ENCODE measurements at regions not wholly inside any gene's neighbourhood (a gene's known extent, or its start where the extent isn't known, plus 50 kb on each side); places are given as distances from the start of the nearest gene placed in this dataset.
"Not testable (repeated sequence)": the region's sequence is repeated elsewhere in the genome, so short reads cannot be mapped to it uniquely, and the experiment has no call there.

DNA sequence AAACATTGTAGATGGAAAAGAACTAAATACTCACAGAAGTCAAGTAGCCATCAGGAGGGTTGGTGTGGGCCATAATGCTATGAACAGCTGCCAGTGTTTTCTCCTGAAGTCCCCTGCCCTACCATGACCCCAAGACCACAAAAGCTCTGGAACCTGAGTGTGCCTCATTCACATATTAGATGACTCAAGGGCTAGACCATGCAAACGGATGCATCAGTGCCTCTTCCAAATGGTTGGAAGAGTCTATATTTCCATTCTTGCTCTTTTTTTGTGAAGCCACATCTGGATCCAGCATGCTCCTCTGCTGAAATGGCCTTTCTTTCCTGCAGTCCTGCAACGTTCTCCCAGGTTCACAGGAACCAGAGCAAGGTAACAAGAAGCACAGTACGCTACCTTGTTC lies 136.6 kb upstream of the EPB41L4A start:
- intact Hi-C loops (cut with DNase I) = loop anchor here in 5 of 10 donors (10.0 kb wide), 5 partner anchors 49 to 369 kb away; partner anchors contain the start of gene REEP5 (in 1 of the 5)
- no peak for TF ChIP-seq POLR2A (IDR thresholded peaks at IDR 0.05)
- TF ChIP-seq, protein P1, sequence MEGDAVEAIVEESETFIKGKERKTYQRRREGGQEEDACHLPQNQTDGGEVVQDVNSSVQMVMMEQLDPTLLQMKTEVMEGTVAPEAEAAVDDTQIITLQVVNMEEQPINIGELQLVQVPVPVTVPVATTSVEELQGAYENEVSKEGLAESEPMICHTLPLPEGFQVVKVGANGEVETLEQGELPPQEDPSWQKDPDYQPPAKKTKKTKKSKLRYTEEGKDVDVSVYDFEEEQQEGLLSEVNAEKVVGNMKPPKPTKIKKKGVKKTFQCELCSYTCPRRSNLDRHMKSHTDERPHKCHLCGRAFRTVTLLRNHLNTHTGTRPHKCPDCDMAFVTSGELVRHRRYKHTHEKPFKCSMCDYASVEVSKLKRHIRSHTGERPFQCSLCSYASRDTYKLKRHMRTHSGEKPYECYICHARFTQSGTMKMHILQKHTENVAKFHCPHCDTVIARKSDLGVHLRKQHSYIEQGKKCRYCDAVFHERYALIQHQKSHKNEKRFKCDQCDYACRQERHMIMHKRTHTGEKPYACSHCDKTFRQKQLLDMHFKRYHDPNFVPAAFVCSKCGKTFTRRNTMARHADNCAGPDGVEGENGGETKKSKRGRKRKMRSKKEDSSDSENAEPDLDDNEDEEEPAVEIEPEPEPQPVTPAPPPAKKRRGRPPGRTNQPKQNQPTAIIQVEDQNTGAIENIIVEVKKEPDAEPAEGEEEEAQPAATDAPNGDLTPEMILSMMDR (IDR thresholded peaks at IDR 0.05) = no peak

DNA sequence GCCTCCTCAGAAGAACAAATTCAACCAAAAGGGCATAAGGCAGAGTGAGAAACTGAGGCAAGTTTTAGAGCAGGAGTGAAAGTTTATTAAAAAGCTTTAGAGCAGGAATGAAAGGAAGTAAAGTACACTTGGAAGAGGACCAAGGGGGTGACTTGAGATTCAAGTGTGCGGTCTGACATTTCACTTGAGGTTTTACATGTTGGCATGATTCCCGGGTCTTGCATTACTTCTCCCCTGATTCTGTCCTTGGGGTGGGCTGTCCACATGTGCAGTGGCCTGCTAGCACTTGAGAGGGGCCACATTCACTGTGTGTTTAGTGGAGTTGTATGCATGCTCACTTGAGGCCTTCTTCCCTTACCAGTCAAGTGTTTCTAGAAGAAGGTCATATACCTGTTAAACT lies 140.4 kb upstream of the EPB41L4A start:
- ATAC-seq, H3K4me1 ChIP-seq, H3K4me3 ChIP-seq, DNase-seq, H3K36me3 ChIP-seq, H3K27ac ChIP-seq, H3K27me3 ChIP-seq: not testable (repeated sequence)
- intact Hi-C loops (cut with DNase I) = loop anchor here in 5 of 10 donors (10.0 kb wide), 5 partner anchors 45 to 365 kb away; partner anchors contain the start of gene REEP5 (in 1 of the 5)
- H3K9me3 ChIP-seq = peaks cover 0 to 16% (median 6%) of the 10 kb centered on the region in 12 donors
- 58 to 77% (median 61%) methylated on average over 2 of the region's 2 CpGs for WGBS, 4 donors

More for the DNA sequence above, 136.6 kb upstream of the EPB41L4A start:
- H3K9me3 ChIP-seq = no peaks in the 10 kb centered on the region
- DNase-seq (no peak), ATAC-seq (no peak)
- no peaks in the 10 kb centered on the region for H3K27me3 ChIP-seq
- no peaks in the 10 kb centered on the region for H3K36me3 ChIP-seq
- H3K4me1 ChIP-seq = peaks cover 0 to 20% (median 2%) of the 10 kb centered on the region in 12 donors
- 60 to 64% (median 63%) methylated on average over 3 of the region's 3 CpGs for WGBS, 4 donors
- H3K4me3 ChIP-seq = no peak overlapping the region
- no peak overlapping the region for H3K27ac ChIP-seq

DNA sequence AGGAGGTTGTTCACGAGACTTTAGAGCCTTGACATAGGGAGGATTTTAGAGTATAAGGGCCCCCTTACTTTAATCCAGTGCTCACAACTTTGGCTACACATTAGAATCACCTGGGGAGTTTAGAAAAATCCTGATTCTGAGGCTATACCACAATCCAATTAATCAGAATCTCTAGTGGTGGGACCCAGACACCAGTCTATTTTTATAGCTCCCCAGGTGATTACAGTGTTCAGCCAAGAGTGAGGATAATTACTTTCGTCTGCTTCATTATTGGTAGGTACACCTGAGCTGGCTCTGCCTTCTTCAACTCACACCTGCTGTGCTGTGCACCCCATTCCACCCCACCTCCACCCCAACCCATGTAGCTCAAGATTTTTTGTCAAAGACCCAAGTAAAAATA lies 141.3 kb upstream of the EPB41L4A start:
- intact Hi-C loops (cut with DNase I) = loop anchor here in 2 of 10 donors (5.0 to 10.0 kb wide), 2 partner anchors 284 to 292 kb away; no protein-coding TSS in a partner anchor
- no peak for ATAC-seq
- WGBS, 4 donors = 89 to 99% (median 91%) methylated on average over 2 of the region's 2 CpGs
- no peak for DNase-seq
- Histone ChIP-seq H3K36me3 (no peaks in the 10 kb centered on the region), H3K9me3 (peaks cover 0 to 16% (median 6%) of the 10 kb centered on the region in 12 donors), H3K27me3 (no peaks in the 10 kb centered on the region), H3K4me1 (peaks cover 0 to 2% (median 0%) of the 10 kb centered on the region in 12 donors), H3K27ac (no peak overlapping the region), H3K4me3 (no peak overlapping the region)
- TF ChIP-seq, protein P1 (IDR thresholded peaks at IDR 0.05) = no peak
- TF ChIP-seq POLR2A (IDR thresholded peaks at IDR 0.05) = no peak

DNA sequence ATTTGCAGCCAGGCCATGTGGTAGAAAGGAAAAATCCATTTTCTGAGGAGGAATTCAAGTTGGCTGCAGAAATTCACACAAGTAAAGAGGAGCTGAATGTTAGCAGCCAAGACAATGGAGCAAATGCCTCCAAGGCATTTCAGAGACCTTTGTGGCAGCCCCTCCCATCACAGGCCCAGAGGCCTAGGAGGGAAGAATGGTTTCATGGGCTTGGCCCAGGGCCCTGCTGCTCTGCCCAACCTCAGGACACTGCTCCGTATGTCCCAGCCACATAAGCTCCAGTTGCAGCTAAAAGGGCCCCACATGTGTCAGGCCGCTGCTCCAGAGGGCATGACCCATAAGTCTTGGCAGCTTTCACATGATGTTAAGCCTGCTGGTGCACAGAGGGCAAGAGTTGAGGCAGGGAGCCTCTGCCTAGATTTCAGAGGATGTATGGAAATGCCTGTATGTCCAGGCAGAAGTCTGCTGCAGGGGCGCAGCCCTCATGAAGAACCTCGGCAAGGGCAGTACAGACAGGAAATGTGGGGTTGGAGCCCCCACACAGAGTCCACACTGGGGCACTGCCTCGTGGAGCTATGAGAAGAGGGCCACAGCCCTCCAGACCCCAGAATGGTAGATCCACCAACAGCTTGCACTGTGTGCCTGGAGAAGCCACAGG lies 144.2 kb upstream of the EPB41L4A start:
- no peak for DNase-seq
- Histone ChIP-seq H3K4me3 (no peak overlapping the region), H3K36me3 (no peaks in the 10 kb centered on the region), H3K27ac (no peak overlapping the region), H3K27me3 (no peaks in the 10 kb centered on the region), H3K4me1 (no peaks in the 10 kb centered on the region), H3K9me3 (peaks cover 0 to 16% (median 6%) of the 10 kb centered on the region in 12 donors)
- TF ChIP-seq, protein P1 (IDR thresholded peaks at IDR 0.05) = no peak
- no peak for TF ChIP-seq POLR2A (IDR thresholded peaks at IDR 0.05)
- ATAC-seq = no peak
- 72 to 86% (median 76%) methylated on average over 5 of the region's 5 CpGs for WGBS, 4 donors
- intact Hi-C loops (cut with DNase I) = loop anchor here in 2 of 10 donors (5.0 to 10.0 kb wide), 2 partner anchors 282 to 289 kb away; no protein-coding TSS in a partner anchor

Data from heart left ventricle (tissue), 16 donors.